ENCODE measurements at regions not wholly inside any gene's neighbourhood (a gene's known extent, or its start where the extent isn't known, plus 50 kb on each side); places are given as distances from the start of the nearest gene placed in this dataset.

- no peak for TF ChIP-seq POLR2A (IDR thresholded peaks at IDR 0.05)
- TF ChIP-seq, protein P1, sequence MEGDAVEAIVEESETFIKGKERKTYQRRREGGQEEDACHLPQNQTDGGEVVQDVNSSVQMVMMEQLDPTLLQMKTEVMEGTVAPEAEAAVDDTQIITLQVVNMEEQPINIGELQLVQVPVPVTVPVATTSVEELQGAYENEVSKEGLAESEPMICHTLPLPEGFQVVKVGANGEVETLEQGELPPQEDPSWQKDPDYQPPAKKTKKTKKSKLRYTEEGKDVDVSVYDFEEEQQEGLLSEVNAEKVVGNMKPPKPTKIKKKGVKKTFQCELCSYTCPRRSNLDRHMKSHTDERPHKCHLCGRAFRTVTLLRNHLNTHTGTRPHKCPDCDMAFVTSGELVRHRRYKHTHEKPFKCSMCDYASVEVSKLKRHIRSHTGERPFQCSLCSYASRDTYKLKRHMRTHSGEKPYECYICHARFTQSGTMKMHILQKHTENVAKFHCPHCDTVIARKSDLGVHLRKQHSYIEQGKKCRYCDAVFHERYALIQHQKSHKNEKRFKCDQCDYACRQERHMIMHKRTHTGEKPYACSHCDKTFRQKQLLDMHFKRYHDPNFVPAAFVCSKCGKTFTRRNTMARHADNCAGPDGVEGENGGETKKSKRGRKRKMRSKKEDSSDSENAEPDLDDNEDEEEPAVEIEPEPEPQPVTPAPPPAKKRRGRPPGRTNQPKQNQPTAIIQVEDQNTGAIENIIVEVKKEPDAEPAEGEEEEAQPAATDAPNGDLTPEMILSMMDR (IDR thresholded peaks at IDR 0.05) = no peak
Measured at GRCh38 chr6:4660377-4661321, 115.6 kb upstream of the CDYL start.
